ENCODE measurements at regions not wholly inside any gene's neighbourhood (a gene's known extent, or its start where the extent isn't known, plus 50 kb on each side); places are given as distances from the start of the nearest gene placed in this dataset.

- peaks cover 11 to 27% of the 10 kb centered on the region in 2 donors for H3K4me1 Mint-ChIP-seq
- H3K27me3 Mint-ChIP-seq (ENCODE audit: low read depth in 2 of 2) = peaks cover 8 to 20% of the 10 kb centered on the region in 2 donors
- no peaks in the 10 kb centered on the region for H3K9me3 Mint-ChIP-seq
- H3K36me3 Mint-ChIP-seq = no peaks in the 10 kb centered on the region
- intact Hi-C loops (cut with micrococcal nuclease) = no loop called here
- WGBS (ENCODE audit: insufficient coverage) = 84% methylated on average over 9 of the region's 9 CpGs
- Histone ChIP-seq H3K27ac (ENCODE audit: low read length) (no peak overlapping the region), H3K27me3 (ENCODE audit: control insufficient read depth, insufficient read depth, low read length) (no peaks in the 10 kb centered on the region), H3K9me3 (ENCODE audit: control insufficient read depth, insufficient read depth, low read length) (no peaks in the 10 kb centered on the region), H3K4me1 (ENCODE audit: control insufficient read depth, insufficient read depth, low read length) (peaks cover 7% of the 10 kb centered on the region), H3K36me3 (ENCODE audit: control insufficient read depth, insufficient read depth, low read length) (no peaks in the 10 kb centered on the region), H3K4me3 (ENCODE audit: low read length) (no peak overlapping the region)
- TF ChIP-seq, protein P1, sequence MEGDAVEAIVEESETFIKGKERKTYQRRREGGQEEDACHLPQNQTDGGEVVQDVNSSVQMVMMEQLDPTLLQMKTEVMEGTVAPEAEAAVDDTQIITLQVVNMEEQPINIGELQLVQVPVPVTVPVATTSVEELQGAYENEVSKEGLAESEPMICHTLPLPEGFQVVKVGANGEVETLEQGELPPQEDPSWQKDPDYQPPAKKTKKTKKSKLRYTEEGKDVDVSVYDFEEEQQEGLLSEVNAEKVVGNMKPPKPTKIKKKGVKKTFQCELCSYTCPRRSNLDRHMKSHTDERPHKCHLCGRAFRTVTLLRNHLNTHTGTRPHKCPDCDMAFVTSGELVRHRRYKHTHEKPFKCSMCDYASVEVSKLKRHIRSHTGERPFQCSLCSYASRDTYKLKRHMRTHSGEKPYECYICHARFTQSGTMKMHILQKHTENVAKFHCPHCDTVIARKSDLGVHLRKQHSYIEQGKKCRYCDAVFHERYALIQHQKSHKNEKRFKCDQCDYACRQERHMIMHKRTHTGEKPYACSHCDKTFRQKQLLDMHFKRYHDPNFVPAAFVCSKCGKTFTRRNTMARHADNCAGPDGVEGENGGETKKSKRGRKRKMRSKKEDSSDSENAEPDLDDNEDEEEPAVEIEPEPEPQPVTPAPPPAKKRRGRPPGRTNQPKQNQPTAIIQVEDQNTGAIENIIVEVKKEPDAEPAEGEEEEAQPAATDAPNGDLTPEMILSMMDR (IDR thresholded peaks at IDR 0.05) = no peak
- no peak for ATAC-seq
- no peak overlapping the region for H3K4me3 Mint-ChIP-seq
- no peak overlapping the region for H3K27ac Mint-ChIP-seq
- no peak for DNase-seq
Observed at GRCh38 chr5:10858945-10859344, 97.9 kb upstream of the DAP start.

DNA sequence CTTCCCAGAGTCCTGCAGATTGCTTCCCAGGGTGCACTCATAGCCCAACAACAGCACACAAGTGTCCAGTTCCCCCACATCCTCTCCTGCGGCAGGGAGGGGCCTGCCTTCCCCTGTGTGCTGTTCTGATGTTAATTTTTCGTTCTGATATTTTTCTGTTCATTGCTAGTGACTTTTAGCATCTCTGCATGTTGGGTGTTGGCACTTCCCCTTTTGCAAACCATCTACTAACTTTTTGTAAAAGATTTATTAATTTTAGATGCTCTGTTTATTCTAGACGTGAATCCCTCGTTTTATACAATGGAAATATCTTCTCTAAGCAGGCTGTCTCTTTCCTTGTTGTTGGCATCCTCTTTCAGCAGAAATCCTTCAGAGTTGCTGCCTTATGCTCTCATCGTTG lies 97.3 kb upstream of the DAP start:
- ATAC-seq = no peak
- Mint-ChIP-seq H3K27ac (no peak overlapping the region), H3K27me3 (ENCODE audit: low read depth in 2 of 2) (peaks cover 8 to 20% of the 10 kb centered on the region in 2 donors), H3K4me1 (peaks cover 11 to 23% of the 10 kb centered on the region in 2 donors), H3K4me3 (no peak overlapping the region), H3K9me3 (no peaks in the 10 kb centered on the region), H3K36me3 (no peaks in the 10 kb centered on the region)
- intact Hi-C loops (cut with micrococcal nuclease) = no loop called here
- Histone ChIP-seq H3K27me3 (ENCODE audit: control insufficient read depth, insufficient read depth, low read length) (no peaks in the 10 kb centered on the region), H3K27ac (ENCODE audit: low read length) (no peak overlapping the region), H3K9me3 (ENCODE audit: control insufficient read depth, insufficient read depth, low read length) (no peaks in the 10 kb centered on the region), H3K36me3 (ENCODE audit: control insufficient read depth, insufficient read depth, low read length) (no peaks in the 10 kb centered on the region), H3K4me1 (ENCODE audit: control insufficient read depth, insufficient read depth, low read length) (peaks cover 7% of the 10 kb centered on the region), H3K4me3 (ENCODE audit: low read length) (no peak overlapping the region)
- TF ChIP-seq, protein P1 (IDR thresholded peaks at IDR 0.05) = no peak
- no peak for DNase-seq
- WGBS (ENCODE audit: insufficient coverage) = 16% methylated on average over 5 of the region's 5 CpGs

- no peak for DNase-seq
- Mint-ChIP-seq H3K4me3 (no peak overlapping the region), H3K27me3 (ENCODE audit: low read depth in 2 of 2) (peaks cover 8 to 26% of the 10 kb centered on the region in 2 donors), H3K36me3 (no peaks in the 10 kb centered on the region), H3K9me3 (no peaks in the 10 kb centered on the region), H3K27ac (peak overlapping the region in 1 of 2 donors; percentile 63), H3K4me1 (peaks cover 11 to 23% of the 10 kb centered on the region in 2 donors)
- H3K9me3 ChIP-seq (ENCODE audit: control insufficient read depth, insufficient read depth, low read length) = no peaks in the 10 kb centered on the region
- intact Hi-C loops (cut with micrococcal nuclease) = no loop called here
- TF ChIP-seq, protein P1 (IDR thresholded peaks at IDR 0.05) = peak; percentile 48
- no peak overlapping the region for H3K4me3 ChIP-seq (ENCODE audit: low read length)
- ATAC-seq = no peak
- no peaks in the 10 kb centered on the region for H3K27me3 ChIP-seq (ENCODE audit: control insufficient read depth, insufficient read depth, low read length)
- no peaks in the 10 kb centered on the region for H3K36me3 ChIP-seq (ENCODE audit: control insufficient read depth, insufficient read depth, low read length)
- WGBS (ENCODE audit: insufficient coverage) = 52% methylated on average over 11 of the region's 11 CpGs
- peaks cover 7% of the 10 kb centered on the region for H3K4me1 ChIP-seq (ENCODE audit: control insufficient read depth, insufficient read depth, low read length)
- no peak overlapping the region for H3K27ac ChIP-seq (ENCODE audit: low read length)
Observed at GRCh38 chr5:10857338-10857733, 96.3 kb upstream of the DAP start.

DNA sequence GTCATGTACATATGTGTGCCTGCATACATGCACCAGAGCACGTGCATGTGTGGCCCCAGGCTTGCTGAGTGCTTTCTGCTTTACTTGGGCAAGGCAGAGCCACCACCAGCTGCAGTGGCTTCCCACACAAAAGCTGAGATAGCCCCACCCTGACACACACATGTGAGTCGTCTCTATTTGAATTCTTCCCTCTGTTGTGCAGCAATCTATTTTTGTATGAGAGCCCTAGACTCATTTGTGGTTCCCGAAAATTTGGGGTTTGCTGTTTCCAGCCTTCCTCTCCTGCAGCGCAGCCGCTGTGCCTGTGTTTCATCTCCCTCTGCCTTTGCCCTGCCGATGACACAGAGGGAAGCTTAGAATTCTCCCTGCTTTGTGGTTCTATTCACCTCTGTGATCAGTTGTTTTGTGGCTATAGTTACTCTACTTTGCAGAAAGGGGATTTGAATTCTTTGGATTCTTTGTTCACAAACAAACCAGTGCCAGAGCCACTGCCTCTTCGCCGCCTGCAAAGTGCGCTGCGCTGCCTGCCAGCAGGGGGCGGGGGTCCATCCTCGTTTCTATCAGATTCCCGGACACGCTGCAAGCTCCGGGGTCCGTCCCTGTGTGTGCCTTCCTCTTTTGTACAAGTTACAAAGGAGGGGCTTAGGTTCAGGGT lies 95.8 kb upstream of the DAP start:
- H3K36me3 ChIP-seq (ENCODE audit: control insufficient read depth, insufficient read depth, low read length) = no peaks in the 10 kb centered on the region
- intact Hi-C loops (cut with micrococcal nuclease) = no loop called here
- H3K4me1 Mint-ChIP-seq = peaks cover 11 to 23% of the 10 kb centered on the region in 2 donors
- ATAC-seq = peak in 2 of 3 donors; percentile 47 to 74
- no peaks in the 10 kb centered on the region for H3K36me3 Mint-ChIP-seq
- peaks cover 7% of the 10 kb centered on the region for H3K4me1 ChIP-seq (ENCODE audit: control insufficient read depth, insufficient read depth, low read length)
- no peaks in the 10 kb centered on the region for H3K27me3 ChIP-seq (ENCODE audit: control insufficient read depth, insufficient read depth, low read length)
- H3K9me3 Mint-ChIP-seq = no peaks in the 10 kb centered on the region
- peaks cover 8 to 31% of the 10 kb centered on the region in 2 donors for H3K27me3 Mint-ChIP-seq (ENCODE audit: low read depth in 2 of 2)
- WGBS (ENCODE audit: insufficient coverage) = 32% methylated on average over 16 of the region's 16 CpGs
- H3K4me3 ChIP-seq (ENCODE audit: low read length) = no peak overlapping the region
- peak overlapping the region in 1 of 2 donors; percentile 63 for H3K27ac Mint-ChIP-seq
- H3K4me3 Mint-ChIP-seq = peak overlapping the region; percentile 76
- H3K27ac ChIP-seq (ENCODE audit: low read length) = no peak overlapping the region
- TF ChIP-seq, protein P1 (IDR thresholded peaks at IDR 0.05) = peak; percentile 83
- peak; percentile 19 to 32 for DNase-seq
- H3K9me3 ChIP-seq (ENCODE audit: control insufficient read depth, insufficient read depth, low read length) = no peaks in the 10 kb centered on the region
